GM23338 (cell line): ENCODE measurements at regions not wholly inside any gene's neighbourhood (a gene's known extent, or its start where the extent isn't known, plus 50 kb on each side); places are given as distances from the start of the nearest gene placed in this dataset.

Source experiments
- CREB1 ChIP-seq: fragments of 250-450 bp; sonication (Bioruptor Pico); IDR thresholded peaks from 2 replicates; pipeline ENCODE4 v1.5.0; 2020; ENCODE audit warnings: low read depth, mild to moderate bottlenecking, moderate library complexity
- EZH2phosphoT487 ChIP-seq: fragments of 200-600 bp; sonication (generic); IDR thresholded peaks from one replicate; pipeline ENCODE4 v1.8.1; 2018; ENCODE audit warnings: antibody characterized with exemption; ENCODE audit not compliant: unreplicated experiment
- JUNB ChIP-seq: IDR thresholded peaks from one replicate; pipeline ENCODE4 v1.6.1; 2016; ENCODE audit warnings: antibody characterized with exemption; ENCODE audit not compliant: unreplicated experiment
- NANOG ChIP-seq: IDR thresholded peaks from 2 replicates; pipeline ENCODE4 v1.6.1; 2016; ENCODE audit warnings: antibody characterized with exemption, borderline replicate concordance
- TF ChIP-seq, protein P1 (sequence below): fragments of 250-450 bp; sonication (Bioruptor Pico); IDR thresholded peaks from 2 replicates; pipeline ENCODE4 v1.5.0; 2020; ENCODE audit warnings: mild to moderate bottlenecking, moderate library complexity
- TF ChIP-seq, protein P2 (sequence below): IDR thresholded peaks from one replicate; pipeline ENCODE4 v1.6.1; 2018; ENCODE audit warnings: antibody characterized with exemption; ENCODE audit not compliant: unreplicated experiment

DNA sequence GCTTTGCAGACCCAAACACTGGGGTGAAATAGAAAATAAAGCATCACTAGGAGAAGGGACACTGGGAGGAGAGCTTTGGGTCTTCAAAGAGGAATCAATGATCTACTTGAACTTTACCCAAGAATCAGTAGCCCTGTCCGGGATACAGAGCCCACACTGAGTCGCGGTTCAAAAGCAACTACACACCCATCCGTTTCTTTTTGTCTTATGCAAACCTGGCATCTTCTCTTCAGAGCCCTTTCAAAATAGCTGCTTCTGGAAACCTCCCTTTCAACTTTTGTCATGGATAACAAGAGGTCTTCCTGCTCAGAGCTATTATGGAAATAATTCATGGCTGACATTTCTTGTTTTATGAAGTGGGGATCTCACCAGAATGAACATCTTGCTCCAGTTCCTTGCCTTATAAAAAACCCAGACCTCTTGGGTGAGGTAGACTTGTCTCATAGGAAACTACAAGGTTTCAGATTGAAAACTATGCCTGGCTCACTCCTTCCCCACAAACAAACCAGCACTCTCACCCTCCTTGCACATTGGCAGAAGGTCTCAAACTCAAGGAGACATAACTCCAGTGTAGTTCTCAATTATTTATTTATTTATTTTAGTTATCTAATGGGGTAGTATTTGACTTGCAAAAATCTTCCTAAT is 115.1 kb upstream of the ARHGEF3 start (continued):
- TF ChIP-seq, protein P1, sequence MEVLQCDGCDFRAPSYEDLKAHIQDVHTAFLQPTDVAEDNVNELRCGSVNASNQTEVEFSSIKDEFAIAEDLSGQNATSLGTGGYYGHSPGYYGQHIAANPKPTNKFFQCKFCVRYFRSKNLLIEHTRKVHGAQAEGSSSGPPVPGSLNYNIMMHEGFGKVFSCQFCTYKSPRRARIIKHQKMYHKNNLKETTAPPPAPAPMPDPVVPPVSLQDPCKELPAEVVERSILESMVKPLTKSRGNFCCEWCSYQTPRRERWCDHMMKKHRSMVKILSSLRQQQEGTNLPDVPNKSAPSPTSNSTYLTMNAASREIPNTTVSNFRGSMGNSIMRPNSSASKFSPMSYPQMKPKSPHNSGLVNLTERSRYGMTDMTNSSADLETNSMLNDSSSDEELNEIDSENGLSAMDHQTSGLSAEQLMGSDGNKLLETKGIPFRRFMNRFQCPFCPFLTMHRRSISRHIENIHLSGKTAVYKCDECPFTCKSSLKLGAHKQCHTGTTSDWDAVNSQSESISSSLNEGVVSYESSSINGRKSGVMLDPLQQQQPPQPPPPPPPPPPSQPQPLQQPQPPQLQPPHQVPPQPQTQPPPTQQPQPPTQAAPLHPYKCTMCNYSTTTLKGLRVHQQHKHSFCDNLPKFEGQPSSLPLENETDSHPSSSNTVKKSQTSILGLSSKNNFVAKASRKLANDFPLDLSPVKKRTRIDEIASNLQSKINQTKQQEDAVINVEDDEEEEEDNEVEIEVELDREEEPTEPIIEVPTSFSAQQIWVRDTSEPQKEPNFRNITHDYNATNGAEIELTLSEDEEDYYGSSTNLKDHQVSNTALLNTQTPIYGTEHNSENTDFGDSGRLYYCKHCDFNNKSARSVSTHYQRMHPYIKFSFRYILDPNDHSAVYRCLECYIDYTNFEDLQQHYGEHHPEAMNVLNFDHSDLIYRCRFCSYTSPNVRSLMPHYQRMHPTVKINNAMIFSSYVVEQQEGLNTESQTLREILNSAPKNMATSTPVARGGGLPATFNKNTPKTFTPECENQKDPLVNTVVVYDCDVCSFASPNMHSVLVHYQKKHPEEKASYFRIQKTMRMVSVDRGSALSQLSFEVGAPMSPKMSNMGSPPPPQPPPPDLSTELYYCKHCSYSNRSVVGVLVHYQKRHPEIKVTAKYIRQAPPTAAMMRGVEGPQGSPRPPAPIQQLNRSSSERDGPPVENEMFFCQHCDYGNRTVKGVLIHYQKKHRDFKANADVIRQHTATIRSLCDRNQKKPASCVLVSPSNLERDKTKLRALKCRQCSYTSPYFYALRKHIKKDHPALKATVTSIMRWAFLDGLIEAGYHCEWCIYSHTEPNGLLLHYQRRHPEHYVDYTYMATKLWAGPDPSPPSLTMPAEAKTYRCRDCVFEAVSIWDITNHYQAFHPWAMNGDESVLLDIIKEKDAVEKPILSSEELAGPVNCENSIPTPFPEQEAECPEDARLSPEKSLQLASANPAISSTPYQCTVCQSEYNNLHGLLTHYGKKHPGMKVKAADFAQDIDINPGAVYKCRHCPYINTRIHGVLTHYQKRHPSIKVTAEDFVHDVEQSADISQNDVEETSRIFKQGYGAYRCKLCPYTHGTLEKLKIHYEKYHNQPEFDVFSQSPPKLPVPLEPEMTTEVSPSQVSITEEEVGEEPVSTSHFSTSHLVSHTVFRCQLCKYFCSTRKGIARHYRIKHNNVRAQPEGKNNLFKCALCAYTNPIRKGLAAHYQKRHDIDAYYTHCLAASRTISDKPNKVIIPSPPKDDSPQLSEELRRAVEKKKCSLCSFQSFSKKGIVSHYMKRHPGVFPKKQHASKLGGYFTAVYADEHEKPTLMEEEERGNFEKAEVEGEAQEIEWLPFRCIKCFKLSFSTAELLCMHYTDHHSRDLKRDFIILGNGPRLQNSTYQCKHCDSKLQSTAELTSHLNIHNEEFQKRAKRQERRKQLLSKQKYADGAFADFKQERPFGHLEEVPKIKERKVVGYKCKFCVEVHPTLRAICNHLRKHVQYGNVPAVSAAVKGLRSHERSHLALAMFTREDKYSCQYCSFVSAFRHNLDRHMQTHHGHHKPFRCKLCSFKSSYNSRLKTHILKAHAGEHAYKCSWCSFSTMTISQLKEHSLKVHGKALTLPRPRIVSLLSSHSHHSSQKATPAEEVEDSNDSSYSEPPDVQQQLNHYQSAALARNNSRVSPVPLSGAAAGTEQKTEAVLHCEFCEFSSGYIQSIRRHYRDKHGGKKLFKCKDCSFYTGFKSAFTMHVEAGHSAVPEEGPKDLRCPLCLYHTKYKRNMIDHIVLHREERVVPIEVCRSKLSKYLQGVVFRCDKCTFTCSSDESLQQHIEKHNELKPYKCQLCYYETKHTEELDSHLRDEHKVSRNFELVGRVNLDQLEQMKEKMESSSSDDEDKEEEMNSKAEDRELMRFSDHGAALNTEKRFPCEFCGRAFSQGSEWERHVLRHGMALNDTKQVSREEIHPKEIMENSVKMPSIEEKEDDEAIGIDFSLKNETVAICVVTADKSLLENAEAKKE (CRISPR knock-in tag) = no peak
- TF ChIP-seq CREB1 (CRISPR knock-in tag) = no peak
- no peak for TF ChIP-seq EZH2phosphoT487
- TF ChIP-seq NANOG = no peak
- no peak for TF ChIP-seq JUNB
- TF ChIP-seq, protein P2, sequence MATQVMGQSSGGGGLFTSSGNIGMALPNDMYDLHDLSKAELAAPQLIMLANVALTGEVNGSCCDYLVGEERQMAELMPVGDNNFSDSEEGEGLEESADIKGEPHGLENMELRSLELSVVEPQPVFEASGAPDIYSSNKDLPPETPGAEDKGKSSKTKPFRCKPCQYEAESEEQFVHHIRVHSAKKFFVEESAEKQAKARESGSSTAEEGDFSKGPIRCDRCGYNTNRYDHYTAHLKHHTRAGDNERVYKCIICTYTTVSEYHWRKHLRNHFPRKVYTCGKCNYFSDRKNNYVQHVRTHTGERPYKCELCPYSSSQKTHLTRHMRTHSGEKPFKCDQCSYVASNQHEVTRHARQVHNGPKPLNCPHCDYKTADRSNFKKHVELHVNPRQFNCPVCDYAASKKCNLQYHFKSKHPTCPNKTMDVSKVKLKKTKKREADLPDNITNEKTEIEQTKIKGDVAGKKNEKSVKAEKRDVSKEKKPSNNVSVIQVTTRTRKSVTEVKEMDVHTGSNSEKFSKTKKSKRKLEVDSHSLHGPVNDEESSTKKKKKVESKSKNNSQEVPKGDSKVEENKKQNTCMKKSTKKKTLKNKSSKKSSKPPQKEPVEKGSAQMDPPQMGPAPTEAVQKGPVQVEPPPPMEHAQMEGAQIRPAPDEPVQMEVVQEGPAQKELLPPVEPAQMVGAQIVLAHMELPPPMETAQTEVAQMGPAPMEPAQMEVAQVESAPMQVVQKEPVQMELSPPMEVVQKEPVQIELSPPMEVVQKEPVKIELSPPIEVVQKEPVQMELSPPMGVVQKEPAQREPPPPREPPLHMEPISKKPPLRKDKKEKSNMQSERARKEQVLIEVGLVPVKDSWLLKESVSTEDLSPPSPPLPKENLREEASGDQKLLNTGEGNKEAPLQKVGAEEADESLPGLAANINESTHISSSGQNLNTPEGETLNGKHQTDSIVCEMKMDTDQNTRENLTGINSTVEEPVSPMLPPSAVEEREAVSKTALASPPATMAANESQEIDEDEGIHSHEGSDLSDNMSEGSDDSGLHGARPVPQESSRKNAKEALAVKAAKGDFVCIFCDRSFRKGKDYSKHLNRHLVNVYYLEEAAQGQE = no peak
